CD4-positive, alpha-beta T cell treated with Interleukin-17A for 1 hour (primary cell): ENCODE measurements at regions not wholly inside any gene's neighbourhood (a gene's known extent, or its start where the extent isn't known, plus 50 kb on each side); places are given as distances from the start of the nearest gene placed in this dataset.

ENCODE experiments used
- DNase-seq: peaks from one replicate; pipeline ENCODE4 v3.0.0-alpha.2; 2020

DNA sequence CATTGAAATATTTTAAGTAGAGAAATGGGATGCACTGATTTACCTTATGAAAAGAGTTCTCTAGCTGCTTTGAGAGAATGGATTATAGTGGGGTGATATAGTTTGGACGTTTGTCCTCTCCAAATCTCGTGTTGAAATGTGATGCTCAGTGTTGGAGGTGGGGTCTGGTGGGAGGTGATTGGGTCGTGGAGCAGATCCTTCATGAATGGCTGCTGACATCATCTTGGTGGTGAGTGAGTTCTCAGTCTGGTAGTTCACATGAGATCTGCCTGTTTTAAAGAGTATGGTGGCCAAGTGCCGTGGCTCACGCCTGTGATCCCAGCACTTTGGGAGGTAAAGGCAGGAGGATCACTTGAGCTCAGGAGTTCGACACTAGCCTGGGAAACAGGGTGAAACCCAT lies 58.7 kb upstream of the SH3RF3 start:
- DNase-seq = no peak

DNA sequence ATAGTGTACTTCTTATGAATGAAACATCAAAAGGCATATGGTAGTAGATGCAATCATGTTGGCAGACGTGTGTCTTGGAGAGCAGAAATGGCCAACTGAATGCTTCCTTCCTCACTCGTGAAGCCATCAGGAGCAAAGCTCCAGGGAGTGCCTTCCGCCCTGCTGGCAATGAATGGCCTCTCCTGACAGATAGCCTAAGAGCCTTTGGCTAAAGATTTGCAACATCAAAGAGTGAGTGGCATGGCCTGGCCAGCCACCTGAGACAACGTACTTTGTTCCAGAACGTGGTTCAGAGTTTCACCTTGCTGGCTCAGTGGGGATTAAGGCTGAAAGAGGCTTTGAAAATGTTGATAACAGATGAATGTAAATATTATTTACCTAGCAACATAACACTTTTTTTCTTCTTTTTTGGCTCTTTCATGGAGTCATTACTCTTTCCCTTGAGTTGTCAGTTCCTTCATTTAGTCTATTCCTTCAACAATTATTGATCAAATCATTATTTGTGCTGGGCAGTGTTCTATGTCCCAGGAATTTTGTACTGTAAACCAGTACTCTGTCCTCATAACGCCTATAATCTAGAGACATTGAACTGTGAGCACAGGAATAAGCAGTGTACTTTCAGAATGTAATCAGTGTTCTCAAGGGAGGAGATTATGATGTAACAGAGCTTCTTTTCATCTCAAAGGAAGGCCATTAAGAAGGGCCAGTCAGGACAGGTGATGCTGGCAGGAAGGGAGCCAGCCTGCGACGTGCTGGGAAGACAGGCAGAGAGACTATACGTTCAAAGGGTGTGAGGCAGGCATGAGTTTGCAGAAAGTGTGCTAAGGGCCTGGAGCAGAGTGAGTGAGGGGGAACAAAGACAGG lies 59.4 kb upstream of the SH3RF3 start:
- DNase-seq = no peak

DNA sequence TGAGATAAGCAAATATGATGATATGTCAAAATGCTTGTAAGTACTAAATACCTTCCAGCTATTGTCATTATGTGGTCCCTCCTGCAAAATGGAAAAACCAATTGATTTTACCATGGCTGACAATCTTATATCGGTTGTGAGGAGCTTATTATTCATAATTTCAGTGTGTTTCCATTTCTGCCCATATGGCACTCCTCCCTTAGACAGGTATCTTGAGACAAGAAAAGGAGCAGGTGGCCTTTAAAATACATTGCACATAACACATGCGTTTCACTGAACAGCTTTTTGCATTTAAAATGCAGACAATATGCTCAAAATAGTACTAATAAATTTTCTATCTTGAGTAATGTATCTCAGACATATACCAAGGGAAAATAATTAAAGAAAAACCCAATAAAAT lies 60.2 kb upstream of the SH3RF3 start:
- no peak for DNase-seq

DNA sequence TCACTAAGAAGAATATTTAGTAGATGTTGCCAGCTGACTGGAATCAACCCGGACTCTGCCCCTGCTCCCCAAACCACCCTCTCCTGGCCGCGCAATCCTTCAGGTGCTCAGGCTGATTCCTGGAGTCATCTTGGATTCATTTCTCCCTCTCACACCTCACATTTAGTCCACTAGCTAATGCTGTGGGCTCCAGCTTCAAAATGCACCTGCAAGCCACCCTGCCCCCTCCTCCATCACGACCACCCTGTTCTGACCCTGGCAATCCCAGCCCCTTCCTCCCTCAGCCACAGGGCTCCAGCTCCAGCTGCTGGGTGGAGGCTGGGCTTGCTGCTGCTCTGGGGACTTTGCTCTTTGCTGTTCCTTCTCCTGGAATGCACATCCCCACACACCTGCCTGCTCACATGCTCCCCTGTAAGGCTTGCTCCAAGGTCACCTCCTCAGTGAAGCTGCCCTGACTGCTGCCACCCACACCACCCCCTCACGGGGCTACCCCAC lies 61.3 kb upstream of the SH3RF3 start:
- DNase-seq = no peak

DNA sequence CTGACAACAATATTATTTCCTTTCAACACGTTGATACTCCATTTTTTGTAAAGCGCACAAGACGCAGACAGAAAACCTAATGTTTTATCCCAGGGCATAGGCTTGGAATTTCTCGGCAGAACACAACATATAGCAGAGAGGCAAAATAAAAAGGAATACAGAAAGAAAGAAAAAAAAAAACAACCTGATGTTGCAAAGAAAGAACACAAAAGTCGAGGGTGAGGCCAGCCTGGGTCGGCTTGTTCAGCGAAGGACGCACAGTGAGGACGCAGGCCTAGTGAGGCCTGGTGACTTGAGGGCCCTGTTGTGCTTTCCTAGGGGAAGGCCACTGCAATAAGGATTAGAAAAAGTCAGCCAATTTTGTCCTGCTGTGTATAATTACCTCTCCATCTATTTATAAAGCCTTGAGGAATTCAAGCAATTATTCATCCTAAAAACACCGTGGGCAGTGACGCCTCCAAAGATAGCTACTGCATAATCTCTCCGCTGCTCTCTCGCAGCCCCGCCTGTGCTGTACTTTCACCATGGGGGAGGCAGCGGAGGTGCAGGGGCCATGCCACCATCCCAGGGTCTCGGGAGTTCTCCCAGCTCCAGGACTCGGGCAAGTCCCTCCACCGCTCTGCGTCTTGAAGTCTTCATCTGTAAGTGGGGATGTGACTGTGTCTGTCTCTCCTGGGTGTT lies 61.9 kb upstream of the SH3RF3 start:
- DNase-seq = no peak

DNA sequence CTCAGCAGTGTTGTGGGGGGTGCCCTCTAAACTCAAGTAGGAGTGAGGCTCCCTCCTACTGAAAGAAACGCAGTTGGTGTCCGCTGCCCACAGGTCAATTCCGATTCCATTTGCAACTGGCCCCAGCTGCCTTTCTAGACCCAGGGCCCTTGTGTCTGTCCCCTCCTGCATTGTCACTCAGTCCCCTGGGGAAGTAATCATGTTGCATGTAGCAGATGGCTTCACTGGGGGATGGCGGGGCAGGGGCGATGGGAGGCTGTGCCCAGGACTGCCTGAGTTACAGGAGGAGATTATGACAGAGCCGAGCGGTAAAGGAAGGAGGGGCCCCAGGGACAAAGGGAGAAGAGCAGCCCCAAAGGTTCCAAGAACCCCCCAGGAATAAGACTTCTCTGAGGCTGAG lies 62.5 kb upstream of the SH3RF3 start:
- no peak for DNase-seq

DNA sequence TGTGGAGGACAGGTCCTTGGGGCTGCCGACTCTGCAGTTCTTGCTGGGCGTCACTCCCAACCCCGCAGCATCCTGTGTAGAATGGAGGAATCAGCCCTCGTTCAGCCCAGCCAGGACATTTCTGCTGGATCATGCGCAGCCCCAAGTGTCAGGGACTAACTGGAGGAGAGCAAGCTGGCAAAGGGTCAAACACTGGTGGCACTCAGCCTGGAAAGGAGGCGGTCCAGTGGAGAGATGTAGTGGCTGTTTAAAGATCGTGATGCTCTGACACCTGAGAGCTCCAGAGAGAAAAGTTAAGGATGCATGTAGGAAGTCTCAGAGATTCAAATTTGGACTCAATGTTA lies 63.6 kb upstream of the SH3RF3 start:
- no peak for DNase-seq

DNA sequence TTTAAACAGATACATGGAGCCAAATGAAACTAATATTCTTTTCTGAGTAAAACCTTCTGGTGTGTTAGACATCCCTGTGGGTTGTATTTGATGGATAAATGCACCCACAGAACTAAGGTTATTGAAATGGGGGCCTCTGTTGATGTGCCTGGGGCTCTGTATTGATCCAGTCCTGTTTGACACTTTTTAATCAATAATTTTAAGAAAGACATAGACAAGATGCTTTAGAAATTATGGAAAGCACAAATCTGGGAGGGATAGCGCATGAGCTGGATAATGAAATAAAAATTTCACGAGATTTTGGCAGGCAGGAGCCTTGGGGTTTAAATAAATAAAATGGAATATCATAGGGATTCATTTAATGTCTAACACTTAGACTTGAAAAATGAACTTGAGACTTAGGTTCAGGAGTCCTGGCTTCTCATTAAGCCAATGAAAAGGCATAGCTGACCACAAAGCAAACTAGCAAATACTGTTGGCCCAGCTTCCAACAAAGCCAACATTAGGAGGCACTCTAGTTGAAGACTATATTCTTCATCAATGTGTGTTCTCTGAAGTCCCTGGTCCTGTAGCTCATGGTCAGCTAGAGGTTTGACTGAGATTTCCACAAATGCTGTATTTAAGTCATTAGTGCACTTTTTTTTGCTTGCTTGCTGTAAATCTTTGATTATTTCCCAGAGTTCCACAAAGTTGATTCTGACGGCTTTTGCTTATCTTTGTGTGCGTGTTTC lies 64.2 kb upstream of the SH3RF3 start:
- no peak for DNase-seq

DNA sequence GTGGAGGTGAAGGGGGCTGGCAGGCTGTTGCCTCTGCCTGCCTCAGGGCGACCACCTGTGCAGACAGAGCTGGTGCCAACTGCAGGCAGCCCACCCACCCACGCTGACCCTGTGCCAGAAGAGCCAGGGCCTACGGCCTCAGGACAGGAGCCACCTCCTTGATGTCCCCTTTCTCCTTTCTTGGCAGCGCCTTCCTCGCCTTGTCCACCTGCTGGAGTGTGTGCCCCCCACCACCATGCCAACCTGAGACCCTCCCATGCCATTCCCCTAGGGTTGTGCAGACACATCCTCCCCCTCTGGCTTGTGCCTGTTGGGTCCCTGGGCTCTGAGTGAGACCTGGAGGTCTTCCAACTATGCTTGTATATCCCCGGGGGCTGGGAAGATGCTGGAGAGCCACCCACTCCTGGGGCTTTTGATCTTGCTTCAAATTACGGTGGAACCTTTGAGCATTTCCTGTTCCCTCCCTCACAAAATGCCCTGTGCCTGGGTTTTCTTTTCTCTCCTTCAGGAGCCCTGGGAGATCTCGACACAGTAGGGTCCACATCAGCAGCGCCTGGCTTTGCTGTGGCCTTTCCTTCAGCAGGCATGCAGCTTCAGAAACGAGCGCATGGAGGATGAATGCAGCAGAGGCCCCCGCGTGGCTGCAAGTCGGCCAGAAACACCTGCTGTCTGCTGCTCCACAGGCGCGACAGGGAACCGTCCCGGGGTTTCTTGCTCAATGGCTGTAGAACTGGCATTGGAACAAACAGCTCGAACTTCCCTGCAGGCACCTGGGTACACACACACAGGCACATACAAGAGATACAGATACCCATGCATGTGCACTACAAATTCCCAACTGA lies 65.9 kb upstream of the SH3RF3 start:
- DNase-seq = no peak

DNA sequence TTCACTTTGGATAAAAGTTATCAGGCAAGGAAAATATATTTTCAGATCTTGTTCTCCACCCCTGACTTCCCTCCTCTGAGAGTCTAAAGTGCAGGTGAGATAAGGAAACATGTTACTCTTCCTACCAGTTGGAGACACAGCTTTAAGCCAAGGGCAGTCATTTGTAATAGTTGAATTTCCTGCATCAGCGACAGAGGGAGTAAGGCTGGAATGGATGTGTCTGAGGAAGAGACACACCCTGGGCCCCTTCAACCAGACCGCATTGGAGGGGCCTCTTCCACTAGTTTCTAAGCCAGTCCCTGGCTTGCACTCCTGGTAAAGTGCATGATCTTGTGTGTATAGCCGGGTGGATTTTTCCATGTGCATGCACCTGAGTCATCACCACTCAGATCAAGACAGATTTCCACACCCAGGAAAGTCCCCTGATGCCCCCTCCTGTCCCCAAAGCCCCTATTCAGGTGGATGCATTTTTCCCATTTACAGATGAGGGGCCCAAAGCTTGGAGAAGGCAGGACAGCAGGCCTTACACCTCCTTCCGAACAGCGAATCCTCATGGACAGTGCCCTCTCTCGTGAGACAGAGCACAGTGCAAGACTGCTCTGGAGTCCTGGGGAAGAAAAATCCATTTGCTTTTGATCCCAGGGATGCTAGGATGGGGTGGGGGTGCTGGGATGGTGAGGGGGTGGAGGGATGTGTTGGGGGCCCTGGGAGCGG lies 66.7 kb upstream of the SH3RF3 start:
- DNase-seq = no peak

DNA sequence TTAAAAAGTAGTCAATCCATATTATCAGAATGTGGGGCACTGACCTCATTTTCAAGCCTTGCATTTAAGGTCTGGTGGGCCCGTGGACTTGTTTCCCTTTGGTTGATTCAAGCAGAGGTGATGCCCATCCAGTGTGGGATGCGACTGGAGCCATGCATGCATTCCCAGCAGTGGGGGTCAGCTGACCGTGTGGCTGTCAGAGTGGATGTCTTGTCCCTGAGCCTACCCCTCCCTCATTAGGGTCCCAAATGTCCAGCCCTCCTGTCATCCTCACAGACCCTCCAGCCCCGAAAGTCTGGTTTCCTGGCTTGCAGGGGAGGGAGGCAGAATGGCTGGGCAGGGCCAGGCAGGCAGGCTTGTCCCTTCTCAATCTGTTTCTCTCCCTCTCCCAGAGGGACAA lies 67.3 kb upstream of the SH3RF3 start:
- no peak for DNase-seq

DNA sequence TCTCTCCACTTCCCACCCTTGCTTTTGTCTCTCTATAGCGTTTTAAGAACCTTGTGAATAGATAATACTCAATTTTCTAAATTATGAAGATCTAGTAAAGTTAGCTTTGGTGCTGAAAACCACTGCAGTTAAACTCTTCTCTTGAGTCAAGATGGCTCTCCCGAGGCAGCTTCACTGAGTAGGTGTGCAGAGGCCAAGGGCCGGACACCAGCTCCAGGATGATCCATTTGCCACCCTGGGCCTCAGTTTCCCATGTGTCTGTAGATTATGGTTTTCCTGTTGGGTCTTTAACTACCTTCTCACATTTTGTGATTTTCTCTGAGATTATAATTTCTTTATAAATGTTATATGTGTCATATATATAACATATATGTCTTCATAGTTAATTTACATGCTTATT lies 68.5 kb upstream of the SH3RF3 start:
- no peak for DNase-seq

DNA sequence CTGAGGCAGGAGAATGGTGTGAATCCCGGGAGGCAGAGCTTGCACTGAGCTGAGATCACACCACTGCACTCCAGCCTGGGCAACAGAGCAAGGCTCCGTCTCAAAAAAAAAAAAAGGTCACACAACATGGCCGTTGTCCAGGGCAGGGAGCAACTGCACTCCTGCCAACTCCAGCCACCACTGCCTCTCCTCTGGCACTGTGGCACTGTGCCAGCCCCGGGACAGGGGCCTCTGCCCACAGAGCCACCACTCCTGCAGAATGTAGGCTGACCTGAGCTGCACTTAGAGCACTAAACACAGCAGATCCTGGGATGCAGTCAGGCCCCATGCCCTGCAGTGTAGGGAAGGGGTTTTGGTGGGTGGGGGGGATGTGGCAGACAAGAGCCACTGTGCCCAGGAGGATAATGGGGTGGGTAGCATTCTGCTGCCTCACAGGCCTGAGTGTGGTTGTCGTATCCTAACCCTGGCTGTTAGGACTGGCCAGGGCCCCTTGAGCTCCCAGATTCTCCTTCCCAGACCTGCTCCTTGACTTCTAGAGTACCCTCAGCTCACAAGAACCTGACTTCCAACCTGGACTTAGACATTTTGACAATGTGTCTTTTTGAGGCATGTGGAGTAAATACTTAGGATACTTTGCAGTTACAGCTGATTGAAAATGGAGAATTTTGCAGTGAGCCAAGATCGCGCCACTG lies 69.4 kb upstream of the SH3RF3 start:
- DNase-seq = no peak

DNA sequence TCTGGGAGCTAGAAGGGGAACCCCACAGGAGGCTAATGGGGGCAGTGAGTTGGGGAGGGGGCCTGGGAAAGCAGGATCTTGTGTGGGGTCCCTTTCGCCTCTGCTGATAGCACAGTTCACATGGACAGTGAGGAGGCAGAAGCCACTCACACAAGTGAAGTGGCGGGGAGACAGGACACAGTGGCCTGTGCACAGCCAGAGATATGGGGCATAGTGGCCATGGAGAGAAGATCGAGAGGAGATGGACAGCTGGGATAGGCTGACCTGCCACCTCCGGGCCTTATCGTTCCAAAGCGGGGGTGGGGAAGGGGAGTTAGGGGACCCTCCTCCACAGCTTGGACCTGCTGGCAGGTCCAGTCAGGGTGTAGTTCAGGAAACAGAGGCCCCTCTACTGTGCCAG lies 69.8 kb upstream of the EDAR start:
- DNase-seq = no peak

DNA sequence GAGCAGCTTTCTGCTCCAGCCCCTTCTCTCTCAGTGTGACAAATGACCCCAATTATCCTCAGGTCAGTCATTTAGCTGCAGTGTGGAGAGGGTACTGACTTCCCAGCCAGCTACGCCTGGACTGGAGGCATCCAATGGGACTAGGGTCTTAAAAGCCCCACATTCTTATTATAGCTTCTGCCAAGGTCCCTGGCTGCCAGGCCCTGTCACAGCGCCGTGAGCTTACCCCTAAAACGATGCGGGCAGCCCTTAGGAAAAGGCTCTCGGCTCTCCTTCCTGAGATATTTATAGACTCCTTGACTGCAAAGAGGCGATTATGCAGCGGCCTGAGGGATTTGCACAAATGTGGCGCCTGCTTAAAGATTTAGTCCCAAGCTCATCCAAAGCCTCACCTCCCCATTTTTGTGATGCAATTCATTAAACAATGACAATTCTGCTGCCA lies 69.2 kb upstream of the EDAR start:
- no peak for DNase-seq

DNA sequence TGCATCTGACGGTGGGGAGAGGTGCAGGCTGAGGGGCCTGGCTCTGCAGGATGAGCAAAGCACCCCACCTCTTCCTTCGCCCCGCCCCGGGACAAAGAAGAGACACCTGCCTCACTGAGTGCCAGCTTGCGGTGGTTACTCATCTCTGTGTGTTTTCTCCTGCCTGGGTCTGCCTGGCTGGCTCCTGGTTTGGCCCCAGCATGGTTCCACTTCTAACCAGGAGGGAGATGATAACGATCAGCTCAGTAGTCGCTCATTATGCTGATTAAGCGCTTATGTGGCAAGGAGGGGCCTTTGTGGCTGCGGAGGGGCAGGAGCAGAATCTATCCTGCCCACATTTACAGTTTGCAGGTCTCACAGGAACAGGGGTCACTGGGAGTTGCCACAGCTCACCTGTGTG lies 68.7 kb upstream of the EDAR start:
- DNase-seq = peak; percentile 16

DNA sequence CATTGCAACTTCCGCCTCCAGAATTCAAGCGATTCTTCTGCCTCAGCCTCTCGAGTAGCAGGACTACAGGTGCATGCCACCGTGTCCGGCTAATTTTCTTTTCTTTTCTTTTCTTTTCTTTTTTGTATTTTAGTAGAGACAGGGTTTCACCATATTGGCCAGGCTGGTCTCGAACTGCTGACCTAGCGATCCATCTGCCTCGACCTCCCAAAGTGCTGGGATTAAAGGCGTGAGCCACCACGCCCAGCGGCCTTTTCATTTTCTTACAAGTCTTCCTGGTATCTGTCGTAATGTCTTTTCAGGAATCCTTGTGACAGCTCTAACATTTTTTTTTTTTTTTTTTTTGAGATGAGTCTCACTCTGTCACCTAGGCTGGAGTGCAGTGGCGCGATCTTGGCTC lies 66.4 kb upstream of the EDAR start:
- DNase-seq = no peak

DNA sequence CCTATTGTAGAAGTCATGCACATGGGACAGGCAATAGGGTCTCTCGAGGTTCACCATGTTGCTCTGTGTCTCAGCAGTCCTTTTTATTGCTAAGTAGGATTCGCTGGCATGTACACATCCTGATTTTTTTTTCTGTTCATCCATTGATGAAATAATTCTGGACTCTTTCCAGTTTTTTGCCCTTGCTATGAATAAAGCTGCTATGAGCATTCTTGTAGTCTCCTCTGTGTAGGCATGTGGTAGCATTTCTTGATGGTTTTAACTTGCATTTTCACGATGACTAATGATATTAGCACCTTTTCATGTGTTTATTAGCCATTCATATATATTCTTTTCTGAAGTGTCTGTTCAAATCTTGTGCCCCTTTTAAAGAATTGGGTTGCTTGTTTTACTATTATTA lies 65.8 kb upstream of the EDAR start:
- DNase-seq = no peak

DNA sequence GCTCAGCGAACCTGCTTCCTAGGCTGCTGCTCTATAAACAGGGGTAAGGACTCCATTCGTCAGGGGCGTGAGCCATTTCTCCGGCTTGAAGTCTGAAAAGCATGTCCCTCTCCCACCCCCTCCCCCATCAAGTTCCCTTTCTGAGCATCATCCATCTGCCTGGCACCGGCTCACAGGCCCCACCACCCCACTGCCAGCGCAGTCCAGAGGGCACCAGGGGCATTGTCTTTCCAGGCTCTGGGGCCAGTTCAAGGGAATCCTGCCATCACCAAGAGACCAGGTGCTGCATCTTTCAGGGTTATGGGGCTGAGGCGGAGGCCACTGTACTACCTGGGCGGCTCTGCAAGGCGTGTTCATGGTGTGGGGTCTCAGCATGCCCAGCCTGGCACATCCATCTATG lies 64.7 kb upstream of the EDAR start:
- DNase-seq = no peak

DNA sequence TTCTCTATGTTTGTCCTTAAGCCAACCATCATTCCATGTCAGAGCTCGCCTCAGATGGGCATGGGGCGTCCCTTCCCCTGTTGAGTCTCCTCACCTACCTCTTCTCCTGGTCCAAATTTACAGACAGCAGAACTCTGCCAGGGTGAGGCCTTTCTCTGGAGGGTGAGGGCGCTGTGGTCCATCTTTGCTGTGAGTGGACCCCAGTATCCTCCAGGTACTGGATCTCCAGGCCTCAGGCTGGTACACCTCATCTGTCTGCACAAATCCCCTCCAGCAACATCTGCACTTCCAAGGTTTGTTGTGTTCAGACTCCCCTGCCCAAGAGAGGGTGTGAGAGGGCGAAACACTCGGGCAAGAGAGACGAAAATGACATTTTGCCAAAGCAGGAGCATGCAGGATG lies 63.9 kb upstream of the EDAR start:
- DNase-seq = no peak

DNA sequence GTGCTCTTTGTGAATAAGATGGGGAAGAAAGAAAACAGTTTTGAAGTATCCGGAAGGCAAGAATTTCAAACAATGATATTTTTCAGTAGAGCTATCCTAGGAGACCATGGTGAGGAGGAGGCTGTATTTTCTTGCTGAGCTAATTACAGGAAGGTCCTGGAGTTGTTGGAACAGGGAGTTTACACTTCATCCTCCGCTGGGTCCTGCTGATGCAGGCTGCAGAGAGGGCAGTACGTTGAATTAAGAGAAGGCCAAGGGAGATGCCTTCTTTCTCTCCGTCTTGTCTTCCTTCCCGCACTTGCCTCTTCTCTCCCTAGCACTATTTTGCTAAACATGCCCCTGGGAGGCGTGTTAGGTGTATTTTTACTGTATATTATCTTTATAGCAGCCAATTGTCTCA lies 60.0 kb upstream of the EDAR start:
- DNase-seq = no peak

DNA sequence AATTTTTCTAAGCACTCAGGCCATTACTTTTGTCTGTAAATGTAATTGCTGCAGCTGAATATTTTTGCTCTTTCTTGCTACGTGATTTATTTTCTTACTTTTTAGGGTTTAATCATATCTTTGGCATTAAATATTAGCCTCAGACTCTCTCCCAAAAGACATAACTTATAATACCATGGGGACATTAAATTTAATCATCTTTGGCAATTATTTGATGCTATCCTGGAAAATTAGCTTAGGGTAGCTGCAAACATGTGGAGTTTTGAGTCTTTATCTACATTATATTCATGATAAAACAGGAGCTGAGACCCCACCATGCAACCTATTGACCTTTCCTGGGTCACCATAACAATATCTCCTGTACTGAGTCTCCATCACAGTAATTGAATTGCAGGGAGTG lies 59.1 kb upstream of the EDAR start:
- DNase-seq = no peak
